Testis (tissue), 2 donors: ENCODE measurements at regions not wholly inside any gene's neighbourhood (a gene's known extent, or its start where the extent isn't known, plus 50 kb on each side); places are given as distances from the start of the nearest gene placed in this dataset.

Experiments used
- POLR2A ChIP-seq: fragments of 450-650 bp; IDR thresholded peaks from one replicate; pipeline ENCODE4 v1.6.1; 2017; ENCODE audit warnings: antibody characterized with exemption, mild to moderate bottlenecking, moderate library complexity
- TF ChIP-seq, protein P1 (sequence below), 3 experiments: fragments of 450-650 bp in 2 of 3; fragments of 200-600 bp in 1 of 3; sonication (generic) in 1 of 3; IDR thresholded peaks; one replicate each; pipeline ENCODE4 v1.5.1; 2016 to 2019; ENCODE audit warnings: antibody characterized with exemption in 3 of 3, mild to moderate bottlenecking in 2 of 3, moderate library complexity in 1 of 3

DNA sequence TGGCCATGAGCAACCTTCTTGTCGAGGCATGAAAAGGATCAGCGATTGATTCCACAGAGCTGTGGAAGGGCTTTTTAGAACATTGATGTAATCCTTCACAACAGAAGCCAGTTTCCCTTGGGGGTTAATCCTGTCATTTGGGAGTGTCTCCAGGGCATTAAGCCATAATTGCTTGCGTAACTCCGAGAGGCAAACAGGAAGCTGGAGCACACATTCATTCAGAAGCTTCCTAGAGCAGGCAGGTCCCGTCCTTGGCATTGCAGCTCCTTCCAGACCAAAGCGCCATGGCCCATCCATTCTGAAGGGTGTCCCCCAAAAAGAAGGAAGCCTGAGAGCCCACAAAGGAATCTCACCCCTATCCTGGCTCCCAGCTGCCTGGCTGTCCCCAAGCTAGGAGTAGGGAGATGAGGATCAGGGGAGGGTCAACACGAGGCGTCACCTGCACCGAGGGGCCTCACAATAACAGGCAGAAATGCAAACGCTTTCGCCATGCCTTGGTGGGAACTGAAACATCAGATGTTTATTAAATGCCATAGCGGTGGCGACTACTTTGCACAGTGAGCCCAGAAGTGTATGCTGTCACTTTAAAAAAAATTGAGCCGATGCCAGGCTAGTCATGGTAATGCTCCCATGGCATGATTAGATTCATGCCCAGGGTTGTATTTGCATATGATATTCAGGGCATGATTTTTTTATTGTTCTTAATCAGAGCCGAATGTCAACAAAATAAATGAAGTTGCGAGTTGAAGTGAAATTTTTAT lies 339.4 kb downstream of the BCL11A start:
- TF ChIP-seq, protein P1, sequence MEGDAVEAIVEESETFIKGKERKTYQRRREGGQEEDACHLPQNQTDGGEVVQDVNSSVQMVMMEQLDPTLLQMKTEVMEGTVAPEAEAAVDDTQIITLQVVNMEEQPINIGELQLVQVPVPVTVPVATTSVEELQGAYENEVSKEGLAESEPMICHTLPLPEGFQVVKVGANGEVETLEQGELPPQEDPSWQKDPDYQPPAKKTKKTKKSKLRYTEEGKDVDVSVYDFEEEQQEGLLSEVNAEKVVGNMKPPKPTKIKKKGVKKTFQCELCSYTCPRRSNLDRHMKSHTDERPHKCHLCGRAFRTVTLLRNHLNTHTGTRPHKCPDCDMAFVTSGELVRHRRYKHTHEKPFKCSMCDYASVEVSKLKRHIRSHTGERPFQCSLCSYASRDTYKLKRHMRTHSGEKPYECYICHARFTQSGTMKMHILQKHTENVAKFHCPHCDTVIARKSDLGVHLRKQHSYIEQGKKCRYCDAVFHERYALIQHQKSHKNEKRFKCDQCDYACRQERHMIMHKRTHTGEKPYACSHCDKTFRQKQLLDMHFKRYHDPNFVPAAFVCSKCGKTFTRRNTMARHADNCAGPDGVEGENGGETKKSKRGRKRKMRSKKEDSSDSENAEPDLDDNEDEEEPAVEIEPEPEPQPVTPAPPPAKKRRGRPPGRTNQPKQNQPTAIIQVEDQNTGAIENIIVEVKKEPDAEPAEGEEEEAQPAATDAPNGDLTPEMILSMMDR (IDR thresholded peaks at IDR 0.05) = no peak
- TF ChIP-seq POLR2A = no peak
